ENCODE measurements at regions not wholly inside any gene's neighbourhood (a gene's known extent, or its start where the extent isn't known, plus 50 kb on each side); places are given as distances from the start of the nearest gene placed in this dataset.

- no peak for DNase-seq (ENCODE audit: low read depth)
- H3K4me3 ChIP-seq (ENCODE audit: low read depth, low read length) = no peak overlapping the region
- no peak for TF ChIP-seq CTCF (IDR thresholded peaks at IDR 0.05; ENCODE audit: low read depth, low read length, missing control alignments)
These were observed 1045.1 kb downstream of the ADGRL2 start for GRCh38 chr1:82845866-82846265.

- no peak for TF ChIP-seq CTCF (IDR thresholded peaks at IDR 0.05; ENCODE audit: low read depth, low read length, missing control alignments)
- no peak for DNase-seq (ENCODE audit: low read depth)
- H3K4me3 ChIP-seq (ENCODE audit: low read depth, low read length) = no peak overlapping the region
These were observed 1044.4 kb downstream of the ADGRL2 start for GRCh38 chr1:82844911-82845827.

- no peak for TF ChIP-seq CTCF (IDR thresholded peaks at IDR 0.05; ENCODE audit: low read depth, low read length, missing control alignments)
- H3K4me3 ChIP-seq (ENCODE audit: low read depth, low read length) = no peak overlapping the region
- no peak for DNase-seq (ENCODE audit: low read depth)
These were observed 1043.7 kb downstream of the ADGRL2 start for GRCh38 chr1:82844447-82844846.

- H3K4me3 ChIP-seq (ENCODE audit: low read depth, low read length) = no peak overlapping the region
- no peak for DNase-seq (ENCODE audit: low read depth)
- TF ChIP-seq CTCF (IDR thresholded peaks at IDR 0.05; ENCODE audit: low read depth, low read length, missing control alignments) = no peak
These were observed 1043.1 kb downstream of the ADGRL2 start for GRCh38 chr1:82843876-82844275.

- TF ChIP-seq CTCF (IDR thresholded peaks at IDR 0.05; ENCODE audit: low read depth, low read length, missing control alignments) = no peak
- DNase-seq (ENCODE audit: low read depth) = no peak
These were observed 1039.5 kb downstream of the ADGRL2 start for GRCh38 chr1:82840192-82840591.

GRCh38 chr1:82837766-82838465 is 1037.2 kb downstream of the ADGRL2 start:
- no peak for TF ChIP-seq CTCF (IDR thresholded peaks at IDR 0.05; ENCODE audit: low read depth, low read length, missing control alignments)
- no peak for DNase-seq (ENCODE audit: low read depth)
- H3K4me3 ChIP-seq (ENCODE audit: low read depth, low read length) = no peak overlapping the region

More at GRCh38 chr1:82840192-82840591, 1039.5 kb downstream of the ADGRL2 start:
- no peak overlapping the region for H3K4me3 ChIP-seq (ENCODE audit: low read depth, low read length)

All from GM12864 (cell line).